Fibroblast of peridontal ligament (primary cell): ENCODE measurements at regions not wholly inside any gene's neighbourhood (a gene's known extent, or its start where the extent isn't known, plus 50 kb on each side); places are given as distances from the start of the nearest gene placed in this dataset.

Experiments
- DNase-seq: peaks from one replicate; pipeline ENCODE4 v3.0.0-alpha.2; 2010; ENCODE audit errors: extremely low read depth

DNA sequence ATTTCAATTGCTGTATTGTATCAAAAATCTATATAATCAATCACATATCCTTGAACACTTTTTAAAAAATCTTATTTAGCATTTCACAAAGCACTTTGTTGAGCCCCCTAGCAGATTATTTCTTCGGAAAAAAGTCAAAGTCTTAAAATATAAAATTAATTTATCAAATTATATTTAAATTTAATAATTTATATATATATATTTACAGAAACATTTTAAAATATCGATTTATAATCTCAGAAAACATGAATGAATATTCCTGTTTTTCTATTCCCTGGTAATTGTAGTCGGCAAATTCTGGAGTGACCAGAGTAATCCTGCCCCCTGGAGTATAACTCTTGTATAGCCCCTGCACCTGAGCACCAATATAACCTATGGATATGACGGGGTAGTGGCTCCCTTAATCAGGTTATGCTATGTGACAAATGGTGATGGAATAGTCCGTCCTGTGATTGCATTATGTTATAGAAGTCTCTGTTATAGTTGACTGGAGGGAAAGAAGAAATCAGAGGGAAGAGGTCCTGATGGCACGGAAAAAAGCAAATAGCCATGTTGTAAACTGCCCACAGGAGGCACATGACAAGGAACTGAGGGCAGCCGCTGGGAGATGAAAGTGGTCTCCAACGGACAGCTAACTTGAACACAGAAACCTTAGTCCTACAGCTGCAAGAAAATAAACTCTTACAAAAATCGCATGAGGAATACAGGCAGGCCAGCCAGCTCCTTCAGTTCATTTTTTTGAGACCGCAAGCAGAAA lies 1092.3 kb downstream of the ARAP2 start:
- DNase-seq = no peak

DNA sequence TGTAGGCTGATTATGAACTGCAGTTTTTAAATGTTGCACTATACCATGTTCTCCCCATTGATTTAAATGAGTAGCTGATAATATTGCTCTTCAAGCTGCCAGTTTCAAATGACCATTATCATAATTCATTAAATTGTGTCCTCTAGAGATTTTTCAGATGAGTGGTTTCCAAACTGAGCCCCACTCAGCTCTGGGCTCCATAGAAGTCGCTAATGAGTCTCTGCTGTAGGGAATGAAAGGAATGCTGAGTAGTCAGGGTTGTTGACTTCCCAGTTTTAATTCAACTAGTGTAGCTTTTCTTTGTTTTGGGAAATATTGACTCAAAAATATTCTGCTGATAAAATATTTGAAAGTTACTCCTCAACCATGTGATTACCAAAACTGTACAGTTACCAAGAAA lies 1081.1 kb downstream of the ARAP2 start:
- DNase-seq = no peak

DNA sequence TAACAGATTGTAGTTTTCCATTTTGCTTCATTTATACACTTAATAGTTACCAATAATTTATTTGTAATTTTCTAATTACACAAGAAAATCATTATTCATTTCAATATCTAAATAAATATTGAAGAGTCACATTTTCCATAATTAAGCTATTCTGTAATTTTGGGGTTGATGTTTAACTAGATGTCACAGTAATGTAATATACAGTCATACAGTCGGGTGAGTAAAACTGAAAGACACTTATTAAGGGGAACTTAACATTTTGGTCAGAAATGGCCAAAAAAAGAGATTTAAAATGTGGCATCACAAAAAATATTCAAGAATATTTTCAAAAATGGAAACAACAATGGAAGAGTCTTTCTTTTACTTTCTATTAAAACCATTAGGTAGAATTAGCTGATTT lies 1080.3 kb downstream of the ARAP2 start:
- DNase-seq = no peak

DNA sequence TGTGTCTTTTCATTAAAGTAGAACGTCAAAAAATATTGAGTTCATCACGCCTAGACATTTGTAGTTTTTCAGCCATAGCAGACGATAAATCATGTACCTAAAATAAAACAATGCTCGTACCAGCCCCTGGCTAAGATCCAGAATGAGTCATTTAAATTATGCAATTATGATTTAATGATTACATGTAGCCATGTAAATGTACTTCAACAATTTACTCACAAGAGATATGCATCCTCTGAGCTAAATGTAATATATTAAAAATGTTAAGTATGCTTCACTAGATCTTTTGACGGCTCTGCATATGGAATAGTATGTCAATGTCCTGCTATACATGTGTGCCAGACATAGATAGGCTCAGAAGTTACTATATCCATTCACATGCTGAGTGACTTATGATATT lies 1077.8 kb downstream of the ARAP2 start:
- DNase-seq = no peak

DNA sequence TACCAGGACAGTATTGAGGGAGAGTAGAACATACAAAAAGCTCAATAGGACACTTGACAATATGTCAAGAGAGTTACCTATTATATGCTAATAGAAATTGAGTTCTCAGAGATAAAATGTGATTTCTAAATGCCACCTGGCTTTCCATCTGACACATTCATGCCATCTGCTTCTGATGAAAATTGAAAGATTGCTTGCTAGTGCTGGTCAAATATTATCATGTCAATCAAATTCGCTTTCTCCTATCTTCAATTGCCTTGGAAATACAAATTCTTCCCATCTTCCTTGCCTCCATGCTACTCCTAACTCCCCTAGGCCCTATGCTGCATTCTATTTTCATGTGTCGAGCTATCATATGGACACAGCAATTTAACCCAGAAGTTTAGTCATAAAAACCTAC lies 1076.9 kb downstream of the ARAP2 start:
- no peak for DNase-seq

DNA sequence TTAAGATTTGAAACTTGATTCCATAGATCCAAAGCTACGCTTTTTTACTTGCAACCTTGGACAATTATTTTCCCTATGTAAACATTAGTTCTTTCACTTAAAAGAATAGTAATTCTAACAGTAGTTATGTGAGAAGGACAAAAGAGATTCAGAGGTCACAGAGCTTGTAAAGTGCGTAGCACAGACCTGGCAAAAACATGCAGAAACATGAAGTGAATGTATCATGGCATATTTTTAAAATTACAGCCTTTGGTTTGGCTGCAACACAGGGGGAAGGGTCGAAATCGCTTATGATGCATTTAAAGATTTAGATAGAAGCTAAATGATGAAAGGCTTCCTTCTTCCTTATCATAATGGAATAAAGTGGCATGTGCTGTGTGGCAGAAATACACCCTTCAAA lies 1068.8 kb downstream of the ARAP2 start:
- no peak for DNase-seq

DNA sequence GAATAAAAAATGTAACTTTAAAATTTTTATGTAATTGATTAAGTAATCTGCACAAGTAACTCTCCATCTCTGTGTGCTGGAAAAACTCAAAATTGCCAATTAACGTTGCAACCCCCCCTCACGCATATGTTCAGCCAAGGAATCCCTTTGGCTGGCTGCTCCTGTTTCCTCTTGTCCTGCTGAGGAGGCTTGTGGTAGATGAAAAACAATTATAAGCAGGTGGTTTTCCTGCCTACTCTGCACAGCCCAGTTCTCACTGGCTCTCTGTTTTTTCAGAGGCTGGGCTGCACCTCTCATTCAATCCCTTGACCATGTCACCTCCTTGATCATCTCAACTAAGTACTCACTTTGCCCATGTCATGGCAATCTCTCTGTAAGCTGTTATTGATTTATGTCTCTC lies 1068.4 kb downstream of the ARAP2 start:
- DNase-seq = no peak

DNA sequence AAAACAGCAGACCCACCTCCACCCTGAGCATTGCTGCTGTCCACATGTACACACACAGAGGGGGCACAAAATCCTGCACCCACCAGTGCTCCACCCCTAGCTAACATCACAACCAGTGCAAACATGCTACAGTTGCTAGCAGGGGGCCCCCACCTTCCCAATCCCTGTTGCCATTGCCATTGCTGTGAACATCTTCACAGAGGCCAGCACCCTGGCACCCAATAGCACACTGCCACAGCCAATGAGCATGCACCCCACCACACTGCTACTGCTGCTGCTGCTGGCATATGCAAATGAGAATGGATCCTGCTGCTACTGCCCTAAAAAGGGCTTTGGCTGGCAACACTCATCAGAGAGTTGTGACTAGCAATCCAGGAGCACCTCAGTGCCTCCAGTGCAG lies 1061.9 kb downstream of the ARAP2 start:
- no peak for DNase-seq

DNA sequence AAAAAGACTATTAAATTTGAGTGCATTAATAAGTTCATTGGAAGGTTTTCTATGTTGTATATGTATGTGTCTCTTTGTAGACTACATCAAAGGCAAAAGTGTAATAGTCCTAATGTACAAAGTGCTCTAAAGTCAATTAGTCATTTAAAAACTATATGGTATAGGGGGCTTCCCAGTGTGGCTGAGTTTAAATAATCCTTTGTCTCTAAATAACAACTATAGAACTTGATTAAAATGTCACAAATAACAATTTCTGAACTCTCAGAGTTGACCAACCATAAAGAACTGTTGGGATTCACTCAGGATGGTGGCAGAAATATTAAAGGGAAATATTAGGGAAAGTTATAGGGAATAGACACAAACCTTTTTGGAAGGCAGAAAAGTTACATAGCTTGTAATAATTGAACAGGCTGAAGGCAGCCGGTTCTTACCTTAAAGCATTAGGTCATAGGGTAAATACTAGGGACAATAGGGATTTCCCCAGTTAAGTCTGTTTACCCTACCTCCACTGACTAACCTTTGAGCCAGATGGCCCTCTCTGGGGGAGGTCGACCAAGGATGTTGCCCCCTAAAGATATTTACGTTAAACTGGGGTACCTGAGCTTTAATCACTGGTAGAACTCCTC lies 1054.2 kb downstream of the ARAP2 start:
- no peak for DNase-seq

DNA sequence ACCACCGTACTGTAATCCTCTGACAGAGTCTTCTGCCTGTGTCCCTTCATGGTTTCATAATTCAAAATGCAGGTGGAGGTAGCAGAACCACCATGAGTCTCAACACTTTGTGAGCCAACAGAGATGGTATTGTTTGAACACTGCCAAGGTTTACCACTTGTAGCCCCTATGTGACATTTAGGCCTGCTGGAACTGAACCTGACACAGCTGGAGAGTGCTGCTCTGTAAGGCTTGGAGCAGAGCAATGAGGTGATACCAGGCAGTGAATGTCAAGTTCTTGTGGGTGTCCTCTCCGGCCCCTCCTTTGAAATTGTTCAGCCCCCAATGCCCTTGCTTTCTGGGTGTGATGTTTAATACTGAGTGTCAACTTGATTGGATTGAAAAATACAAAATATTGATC lies 1042.9 kb downstream of the ARAP2 start:
- DNase-seq = no peak

DNA sequence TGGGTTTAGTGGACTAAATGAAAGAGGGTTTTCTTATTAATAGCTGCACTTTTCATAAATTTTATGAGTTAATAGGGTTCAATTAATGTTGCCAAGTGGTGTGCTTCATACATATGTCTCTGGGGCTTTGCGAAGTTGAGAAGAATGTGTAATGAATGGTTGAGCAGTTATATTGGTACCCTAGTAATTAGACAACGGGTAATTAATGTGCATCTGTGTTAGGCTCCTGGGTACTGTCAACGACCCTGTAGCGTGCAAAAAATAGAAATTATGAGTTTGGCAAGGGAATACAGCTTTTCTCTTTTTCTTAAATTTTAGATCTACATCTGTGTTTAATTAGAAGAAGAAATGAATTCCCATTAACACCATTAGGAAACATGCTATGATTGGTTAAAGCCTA lies 1027.7 kb downstream of the ARAP2 start:
- DNase-seq = no peak

DNA sequence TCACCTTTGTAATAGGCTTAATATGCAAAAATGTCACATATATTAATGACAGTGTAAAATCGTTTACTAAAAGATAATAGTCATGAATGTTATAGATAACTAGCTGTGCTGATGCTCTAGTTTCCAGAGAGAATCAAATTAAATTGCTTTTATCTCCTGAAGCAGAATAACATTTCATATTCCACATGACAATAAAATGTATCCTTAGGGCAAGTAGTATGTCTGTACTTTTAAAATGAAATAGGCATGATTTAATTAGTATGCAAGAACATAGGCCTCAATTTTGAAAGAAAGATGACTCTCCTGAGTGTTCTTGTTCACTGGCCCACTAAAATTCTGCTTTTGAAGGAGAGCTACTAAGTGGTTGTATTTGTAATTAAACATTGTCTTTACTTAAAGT lies 1027.0 kb downstream of the ARAP2 start:
- no peak for DNase-seq

DNA sequence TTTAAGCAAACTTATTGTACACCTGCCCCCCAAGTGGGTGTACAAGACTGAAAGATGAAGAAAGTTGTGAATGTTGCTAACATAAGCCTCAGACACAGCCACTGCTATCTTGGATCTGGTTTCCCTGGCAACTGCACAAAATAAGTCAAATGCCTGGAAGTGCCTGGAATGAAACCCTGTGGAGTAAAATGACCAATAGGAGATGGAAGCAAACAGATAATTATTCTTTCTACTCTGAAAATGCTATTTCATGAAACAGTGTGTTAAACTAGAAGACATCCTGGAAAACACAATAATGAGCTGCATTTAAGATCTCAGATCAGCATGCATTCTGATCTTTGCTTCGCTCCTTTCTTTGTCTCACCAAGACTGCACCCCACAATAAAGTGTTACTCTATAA lies 1016.0 kb downstream of the ARAP2 start:
- DNase-seq = no peak

DNA sequence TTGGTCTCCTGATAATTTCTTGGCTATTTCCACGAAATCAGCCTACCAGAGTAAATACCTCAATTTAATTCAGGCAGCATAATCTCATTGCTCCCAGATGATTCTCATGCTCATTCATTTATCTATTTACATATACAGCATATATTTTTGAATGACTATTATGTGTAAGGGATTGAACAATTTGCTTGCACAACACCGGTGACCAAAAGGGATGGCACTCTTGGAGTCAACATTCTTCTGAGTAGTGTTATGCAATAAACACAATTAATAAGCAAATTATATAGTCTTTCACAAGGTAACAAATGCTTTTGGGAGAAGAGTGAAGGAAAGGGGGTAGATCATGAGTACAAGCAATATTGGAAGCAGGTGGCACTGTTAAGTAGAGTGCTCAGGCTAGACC lies 1015.3 kb downstream of the ARAP2 start:
- no peak for DNase-seq

DNA sequence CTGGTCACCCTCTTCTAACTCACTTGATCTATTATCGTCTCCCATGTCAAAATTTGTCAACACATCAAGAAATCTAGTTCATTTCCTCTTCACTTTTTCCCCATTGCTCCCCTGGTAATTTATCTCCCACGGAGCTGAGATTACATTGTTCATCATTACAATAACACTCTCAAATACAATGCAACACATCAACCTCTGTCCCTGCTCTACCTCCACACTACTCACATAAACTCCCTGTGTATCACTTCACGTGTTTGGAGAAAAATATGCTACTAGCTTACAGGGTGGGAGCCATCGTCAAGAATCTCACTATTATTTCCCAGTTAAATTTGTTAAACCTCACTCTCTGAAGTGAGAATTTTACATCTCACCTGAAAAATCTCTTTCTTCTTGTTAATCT lies 1006.4 kb downstream of the ARAP2 start:
- no peak for DNase-seq

DNA sequence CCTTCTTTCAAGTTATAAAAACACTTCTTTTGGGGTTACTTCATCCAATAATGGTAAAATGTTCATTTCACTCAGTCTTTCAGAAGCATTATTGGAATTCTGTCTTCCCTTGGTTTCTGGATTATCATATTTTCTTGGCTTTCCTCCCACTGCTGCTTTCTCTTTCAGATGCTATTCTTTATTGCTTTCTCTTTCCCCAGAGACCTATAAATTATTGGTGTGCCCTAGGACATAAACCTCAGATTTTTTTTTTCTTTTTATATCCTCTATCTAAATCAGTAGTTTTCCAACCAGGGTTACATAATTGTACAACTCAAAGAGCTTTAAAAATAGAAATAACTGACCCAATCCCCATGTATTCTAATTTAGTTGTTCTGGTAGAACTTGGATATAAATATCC lies 1005.5 kb downstream of the ARAP2 start:
- DNase-seq = no peak

DNA sequence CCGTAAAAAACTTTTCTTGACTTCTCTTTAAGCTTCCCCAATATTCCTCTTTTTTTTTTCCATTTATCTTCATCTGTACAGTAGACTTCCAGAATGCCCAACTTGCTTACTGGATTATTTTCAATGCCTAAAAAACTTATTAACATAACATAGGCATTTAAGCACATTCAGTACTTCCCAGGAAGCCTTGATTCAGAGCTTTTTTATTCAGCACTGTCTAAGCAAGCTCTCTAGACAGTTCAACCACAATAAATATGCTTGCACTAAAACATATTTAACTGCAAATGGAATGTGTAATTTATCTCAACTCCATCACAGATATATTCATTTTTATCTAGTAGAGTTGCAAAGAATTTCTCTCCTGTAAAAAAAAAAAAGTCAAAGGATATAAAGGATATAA lies 997.8 kb downstream of the ARAP2 start:
- no peak for DNase-seq

DNA sequence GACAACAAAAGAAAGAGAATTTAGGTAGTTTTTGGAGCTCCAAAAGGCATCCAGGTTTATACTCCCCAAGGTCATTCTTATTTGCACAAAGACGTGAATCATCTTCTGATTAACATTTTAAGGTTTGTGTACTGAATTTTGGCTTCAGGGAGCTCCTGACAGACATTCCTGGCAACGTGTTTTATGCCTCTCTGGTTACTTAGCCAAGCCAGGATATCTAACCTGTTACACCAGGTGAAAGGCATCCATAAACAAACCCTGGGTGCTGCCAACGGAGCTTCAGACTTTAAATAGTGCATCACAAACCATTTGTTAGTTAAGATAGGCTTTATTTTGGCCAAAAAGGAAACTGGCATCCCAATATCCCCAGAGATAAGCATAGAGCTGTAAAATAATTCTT lies 997.3 kb downstream of the ARAP2 start:
- DNase-seq = no peak

DNA sequence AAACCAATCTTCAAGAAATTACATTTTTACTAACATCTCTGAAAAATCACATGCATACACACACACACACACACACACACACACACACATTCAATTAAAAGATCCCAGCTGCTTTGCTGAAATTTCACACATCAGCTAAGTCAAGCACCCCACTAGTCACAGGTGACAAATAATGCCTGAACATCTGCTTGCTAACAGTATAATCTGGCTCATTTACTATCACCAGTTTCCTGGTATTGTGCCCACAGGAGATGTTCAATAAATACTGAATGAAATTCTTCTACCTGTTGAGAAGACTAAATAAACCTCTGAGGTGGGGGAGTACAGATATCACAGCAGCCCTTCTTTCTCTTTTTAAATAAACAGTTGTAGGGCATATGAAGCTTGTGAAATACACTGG lies 994.0 kb downstream of the ARAP2 start:
- DNase-seq = no peak

DNA sequence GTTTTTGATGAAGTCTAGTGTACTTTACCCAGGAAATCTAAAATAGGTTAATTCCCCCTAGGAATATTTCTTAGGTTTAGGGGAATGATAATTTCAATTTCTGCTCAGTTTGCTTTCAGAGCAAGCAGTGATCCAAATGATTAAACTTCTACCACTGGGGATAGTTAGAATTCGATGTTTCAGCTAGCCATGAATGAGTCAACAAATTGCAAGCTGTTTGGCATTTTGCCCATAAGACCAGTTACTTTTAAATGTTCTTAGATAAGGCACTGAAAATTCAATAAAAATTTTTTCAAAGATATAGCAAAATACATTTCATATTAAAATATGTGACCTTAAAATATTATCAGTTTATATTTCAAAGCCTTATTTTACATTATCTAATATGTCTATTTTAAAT lies 993.6 kb downstream of the ARAP2 start:
- DNase-seq = no peak

DNA sequence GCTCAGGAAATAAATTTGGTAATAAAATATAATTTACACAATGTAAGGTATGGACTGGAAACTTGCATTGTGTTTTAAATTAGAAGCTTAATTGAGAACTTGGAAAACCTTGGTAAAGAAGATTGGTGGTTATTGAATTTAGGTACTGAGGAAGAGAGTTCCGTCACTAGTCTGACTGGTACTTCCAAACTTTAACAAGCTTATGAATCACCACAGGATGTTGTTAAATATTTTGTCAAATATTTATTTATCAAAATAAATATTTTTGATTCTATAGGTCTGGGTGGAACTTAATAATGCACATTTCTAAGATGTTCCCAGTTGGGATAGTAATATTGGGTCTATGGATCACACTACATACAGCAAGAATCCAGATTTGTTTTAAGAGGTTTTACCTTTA lies 992.2 kb downstream of the ARAP2 start:
- no peak for DNase-seq

DNA sequence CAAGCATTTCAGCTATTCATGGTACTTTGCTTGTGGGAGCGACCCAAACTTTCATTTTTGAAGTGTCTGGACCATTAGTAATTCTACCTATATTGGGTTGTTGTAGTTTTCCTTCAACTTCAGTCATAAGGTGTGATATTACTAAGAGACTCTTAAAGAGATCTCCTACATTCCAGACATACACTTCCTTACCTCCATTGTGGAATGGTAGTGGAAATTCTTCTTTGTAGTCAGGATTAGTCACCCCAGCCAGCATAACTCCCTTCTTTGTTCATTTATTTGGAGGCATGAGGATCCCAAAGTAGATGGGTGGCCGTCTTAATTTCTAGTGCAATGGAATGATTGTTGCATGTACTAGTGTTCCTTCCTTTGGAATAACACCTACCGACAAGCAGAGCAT lies 991.4 kb downstream of the ARAP2 start:
- DNase-seq = no peak

DNA sequence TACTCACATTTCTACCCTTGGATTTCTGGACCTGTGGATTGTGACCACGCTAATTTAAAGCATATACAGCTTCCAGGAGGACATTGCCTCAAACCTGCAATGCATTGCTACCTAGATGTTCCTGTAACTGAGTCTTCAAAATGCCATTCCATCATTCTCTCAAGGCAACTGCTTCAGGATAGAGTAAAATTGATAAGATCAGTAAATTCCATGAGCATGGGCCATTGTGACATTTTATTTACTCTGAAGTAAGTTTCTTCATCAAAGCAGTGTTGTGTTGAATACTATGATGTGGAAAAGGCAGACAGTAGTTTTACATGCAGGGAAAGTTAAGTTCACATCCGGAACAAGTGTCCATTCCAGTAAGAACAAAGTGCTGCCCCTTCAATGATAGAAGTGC lies 991.0 kb downstream of the ARAP2 start:
- no peak for DNase-seq

DNA sequence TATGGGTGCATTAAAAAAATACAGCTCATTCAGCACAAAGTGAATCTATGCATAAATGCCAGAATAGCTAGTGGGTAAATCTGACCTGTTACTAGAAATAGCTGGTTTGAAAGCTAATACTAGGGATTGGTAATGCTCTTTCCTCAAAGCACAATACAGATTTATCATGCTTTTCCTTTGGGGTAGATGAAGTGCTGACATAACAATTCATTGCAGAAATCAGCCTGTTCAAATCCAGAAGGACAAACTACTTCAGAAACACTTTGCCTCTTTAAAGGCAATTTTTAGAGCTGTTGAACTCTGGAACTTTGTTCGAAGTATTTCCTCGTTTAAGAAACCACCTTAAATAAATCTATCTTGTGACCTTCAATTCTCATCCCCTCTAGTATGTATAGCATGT lies 957.9 kb downstream of the ARAP2 start:
- no peak for DNase-seq
